PFSK-1 (cell line): ENCODE measurements at regions not wholly inside any gene's neighbourhood (a gene's known extent, or its start where the extent isn't known, plus 50 kb on each side); places are given as distances from the start of the nearest gene placed in this dataset.

Experiments
- FOXP2 ChIP-seq: optimal IDR thresholded peaks from 2 replicates; pipeline ENCODE3; 2011; ENCODE audit warnings: borderline replicate concordance, control low read depth, inconsistent platforms; ENCODE audit not compliant: insufficient read depth; ENCODE audit errors: extremely low read length, extremely low read depth
- POLR2AphosphoS5 ChIP-seq: IDR thresholded peaks from 2 replicates; pipeline ENCODE4 v1.6.1; 2012; ENCODE audit warnings: low read depth, mild to moderate bottlenecking, control low read depth, low read length, moderate library complexity
- SIN3A ChIP-seq: IDR thresholded peaks from 2 replicates; pipeline ENCODE4 v1.6.1; 2012; ENCODE audit warnings: mild to moderate bottlenecking, low read length, moderate library complexity, borderline replicate concordance; ENCODE audit not compliant: insufficient read depth
- TAF1 ChIP-seq: IDR thresholded peaks from 2 replicates; pipeline ENCODE4 v1.6.1; 2012; ENCODE audit warnings: low read length, control low read depth, borderline replicate concordance; ENCODE audit not compliant: insufficient read depth

DNA sequence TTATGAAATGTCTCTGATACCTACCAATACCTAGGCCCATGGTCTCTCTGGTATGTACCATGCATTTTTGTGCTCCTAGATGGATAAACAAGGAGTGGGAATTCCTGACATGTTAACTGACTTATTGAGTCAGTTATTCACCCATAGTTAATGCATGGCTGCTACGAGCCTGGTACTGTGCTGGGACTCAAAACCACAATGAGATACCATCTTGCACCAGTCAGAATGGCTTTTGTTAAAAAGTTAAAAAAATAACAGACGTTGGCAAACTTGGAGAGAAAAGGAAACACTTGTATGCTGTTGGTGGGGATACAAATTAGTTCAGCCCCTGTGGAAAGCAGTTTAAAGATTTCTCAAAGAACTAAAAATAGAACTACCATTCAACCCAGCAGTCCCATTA, 293.8 kb downstream of the OSTF1 start:
- no peak for TF ChIP-seq POLR2AphosphoS5
- no peak for TF ChIP-seq TAF1
- no peak for TF ChIP-seq FOXP2
- TF ChIP-seq SIN3A, result no peak
